SJSA1 (cell line): ENCODE measurements at regions not wholly inside any gene's neighbourhood (a gene's known extent, or its start where the extent isn't known, plus 50 kb on each side); places are given as distances from the start of the nearest gene placed in this dataset.
"Not testable (repeated sequence)": the region's sequence is repeated elsewhere in the genome, so short reads cannot be mapped to it uniquely, and the experiment has no call there.

Experiments used
- DNase-seq, 2 experiments: peaks; one replicate each; pipeline ENCODE4 v3.0.0-alpha.2; 2015 to 2020; ENCODE audit warnings: low spot score in 2 of 2, low read depth in 1 of 2
- H3K27ac ChIP-seq: fragments of 250-450 bp; sonication (Bioruptor Pico); 2 replicates; pipeline ENCODE4 v1.5.1; 2020; ENCODE audit warnings: mild to moderate bottlenecking, moderate library complexity
- H3K27me3 ChIP-seq: fragments of 250-450 bp; sonication (Bioruptor Pico); replicated peaks from 2 replicates; pipeline ENCODE4 v1.5.1; 2020; ENCODE audit warnings: mild to moderate bottlenecking, moderate library complexity
- H3K36me3 ChIP-seq: fragments of 250-450 bp; sonication (Bioruptor Pico); 2 replicates; pipeline ENCODE4 v1.5.1; 2020; ENCODE audit warnings: mild to moderate bottlenecking
- H3K4me1 ChIP-seq: fragments of 250-450 bp; sonication (Bioruptor Pico); replicated peaks from 2 replicates; pipeline ENCODE4 v1.6.1; 2021; ENCODE audit warnings: mild to moderate bottlenecking
- H3K4me3 ChIP-seq: fragments of 250-450 bp; sonication (Bioruptor Pico); 2 replicates; pipeline ENCODE4 v1.5.1; 2020; ENCODE audit warnings: mild to moderate bottlenecking
- H3K9me3 ChIP-seq: fragments of 250-450 bp; sonication (Bioruptor Pico); replicated peaks from 2 replicates; pipeline ENCODE4 v1.5.1; 2020; ENCODE audit warnings: mild to moderate bottlenecking

DNA sequence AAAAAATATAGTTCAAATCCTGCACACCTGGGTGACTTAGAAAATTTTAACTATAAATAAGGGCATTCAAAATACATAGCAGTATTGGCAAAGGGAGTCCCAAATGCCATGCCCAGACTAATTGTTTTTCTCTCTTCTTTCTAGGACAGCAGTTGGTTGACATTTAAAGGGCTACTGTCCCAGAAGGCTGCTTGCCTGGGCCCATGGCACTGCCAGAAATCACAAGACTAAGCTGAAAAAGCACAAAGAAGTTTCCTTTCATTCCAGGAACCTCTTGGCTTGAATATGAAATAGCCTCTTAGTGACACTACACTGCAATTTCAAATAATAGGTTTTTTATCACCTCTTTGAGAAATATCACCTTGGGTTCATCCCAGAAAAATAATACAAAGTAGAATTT is 388.9 kb upstream of the TRPC7 start:
- no peak for DNase-seq
- Histone ChIP-seq H3K4me3 (no peak overlapping the region), H3K4me1 (no peaks in the 10 kb centered on the region), H3K27ac (no peak overlapping the region), H3K27me3 (no peaks in the 10 kb centered on the region), H3K36me3 (no peaks in the 10 kb centered on the region), H3K9me3 (no peaks in the 10 kb centered on the region)

DNA sequence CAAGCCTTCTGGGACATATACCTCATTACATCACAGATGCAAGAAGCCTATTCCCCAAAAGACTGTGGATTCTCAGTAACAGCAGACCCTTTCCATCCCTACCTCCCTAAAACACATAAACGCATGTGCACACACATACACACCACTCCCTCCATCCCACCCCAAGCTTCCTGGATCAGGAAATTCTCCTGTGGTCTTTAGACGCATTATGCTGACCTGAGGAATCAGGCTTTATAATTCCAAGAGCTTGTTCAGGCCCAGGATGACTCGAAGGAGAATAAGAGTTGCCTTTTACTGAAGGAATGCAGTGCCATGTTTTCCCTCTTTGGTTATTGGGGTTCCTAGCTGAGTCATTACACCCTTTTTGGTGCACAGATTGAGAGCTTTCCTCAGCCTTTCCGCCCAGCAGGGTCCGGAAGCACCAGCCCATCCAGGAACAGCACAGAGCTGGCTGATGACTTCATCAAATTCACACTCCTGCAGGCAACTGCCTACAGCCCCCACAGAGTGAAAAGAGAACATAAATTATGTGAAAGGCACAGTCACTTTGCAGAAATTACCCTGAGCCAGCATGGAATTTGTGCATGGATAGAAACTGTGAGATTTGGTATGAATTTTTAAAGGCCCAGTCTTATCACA is 385.0 kb upstream of the TRPC7 start:
- H3K36me3 ChIP-seq = no peaks in the 10 kb centered on the region
- DNase-seq = no peak

DNA sequence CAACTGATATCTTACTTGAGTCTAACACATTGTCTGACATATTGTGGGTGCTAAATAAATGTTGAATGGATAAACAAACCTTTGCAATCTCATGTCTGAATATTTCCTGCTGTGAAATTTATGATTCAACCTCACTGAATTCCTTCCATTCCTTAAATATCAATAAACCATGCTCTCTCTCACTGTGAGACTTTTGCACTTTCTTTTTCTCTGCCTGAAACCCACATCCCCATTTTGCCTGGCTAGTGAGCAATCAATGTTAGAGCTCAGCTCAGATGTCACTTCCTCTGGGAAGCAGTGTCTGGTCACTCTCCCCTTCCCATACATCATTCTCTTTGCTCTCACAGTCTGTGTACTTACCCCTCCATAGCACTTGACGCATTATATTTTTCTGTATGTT is 383.7 kb upstream of the TRPC7 start:
- no peaks in the 10 kb centered on the region for H3K9me3 ChIP-seq
- no peak for DNase-seq
- H3K4me1 ChIP-seq = no peaks in the 10 kb centered on the region
- no peak overlapping the region for H3K4me3 ChIP-seq
- H3K36me3 ChIP-seq = no peaks in the 10 kb centered on the region
- 0 out of 2 replicates have a peak, but pooled peaks cover 3% of the 10 kb centered on the region for H3K27me3 ChIP-seq
- H3K27ac ChIP-seq = no peak overlapping the region

More for the DNA sequence above, 385.0 kb upstream of the TRPC7 start:
- Histone ChIP-seq H3K27ac (no peak overlapping the region), H3K9me3 (no peaks in the 10 kb centered on the region), H3K27me3 (0 out of 2 replicates have a peak, but pooled peaks cover 3% of the 10 kb centered on the region), H3K4me1 (no peaks in the 10 kb centered on the region), H3K4me3 (no peak overlapping the region)

DNA sequence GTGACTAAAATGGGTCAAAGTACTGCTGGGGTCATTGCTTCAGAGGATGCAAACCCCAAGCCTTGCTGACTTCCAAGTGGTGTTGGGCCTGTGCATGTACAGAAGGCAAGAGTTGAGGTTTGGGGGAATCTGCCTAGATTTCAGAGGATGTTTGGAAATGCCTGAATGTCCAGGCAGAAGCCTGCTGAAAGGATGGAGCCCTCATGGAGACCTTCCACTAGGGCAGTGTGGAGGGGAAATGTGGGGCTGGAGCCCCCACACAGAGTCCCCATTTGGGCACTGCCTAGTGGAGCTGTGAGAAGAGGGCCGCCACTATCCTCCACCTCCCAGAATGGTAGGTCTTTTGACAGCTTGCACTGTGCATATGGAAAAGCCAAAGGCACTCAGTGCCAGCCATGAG is 377.7 kb upstream of the TRPC7 start:
- no peaks in the 10 kb centered on the region; the same call in 1 of the 2 replicates for H3K9me3 ChIP-seq
- H3K36me3 ChIP-seq = no peaks in the 10 kb centered on the region
- no peak for DNase-seq
- H3K27ac ChIP-seq = no peak overlapping the region
- no peaks in the 10 kb centered on the region for H3K4me1 ChIP-seq
- H3K4me3 ChIP-seq = no peak overlapping the region
- H3K27me3 ChIP-seq = 0 out of 2 replicates have a peak, but pooled peaks cover 3% of the 10 kb centered on the region

DNA sequence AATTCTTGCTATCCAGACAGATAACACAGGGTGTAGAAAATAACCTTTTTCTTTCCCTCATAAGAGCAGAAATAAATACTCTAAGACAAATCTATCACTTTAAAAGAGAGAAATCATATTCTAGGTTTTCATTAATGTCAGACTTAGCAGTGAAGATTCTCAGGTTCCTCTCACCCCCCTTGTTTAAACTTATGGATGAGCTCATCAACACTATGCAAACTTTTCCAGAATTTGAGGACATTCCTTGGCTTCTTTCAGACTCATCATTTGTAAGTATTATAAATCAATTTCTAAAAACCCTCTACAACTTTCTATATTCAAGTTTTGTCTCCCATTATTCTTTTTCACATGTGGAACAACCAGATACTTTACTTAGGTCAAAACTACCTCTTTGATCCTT is 374.9 kb upstream of the TRPC7 start:
- no peak overlapping the region for H3K27ac ChIP-seq
- H3K9me3 ChIP-seq = no peaks in the 10 kb centered on the region; the same call in 1 of the 2 replicates
- H3K4me1 ChIP-seq = no peaks in the 10 kb centered on the region
- no peaks in the 10 kb centered on the region; the same call in 1 of the 2 replicates for H3K27me3 ChIP-seq
- DNase-seq = no peak
- H3K36me3 ChIP-seq = no peaks in the 10 kb centered on the region
- H3K4me3 ChIP-seq = no peak overlapping the region

DNA sequence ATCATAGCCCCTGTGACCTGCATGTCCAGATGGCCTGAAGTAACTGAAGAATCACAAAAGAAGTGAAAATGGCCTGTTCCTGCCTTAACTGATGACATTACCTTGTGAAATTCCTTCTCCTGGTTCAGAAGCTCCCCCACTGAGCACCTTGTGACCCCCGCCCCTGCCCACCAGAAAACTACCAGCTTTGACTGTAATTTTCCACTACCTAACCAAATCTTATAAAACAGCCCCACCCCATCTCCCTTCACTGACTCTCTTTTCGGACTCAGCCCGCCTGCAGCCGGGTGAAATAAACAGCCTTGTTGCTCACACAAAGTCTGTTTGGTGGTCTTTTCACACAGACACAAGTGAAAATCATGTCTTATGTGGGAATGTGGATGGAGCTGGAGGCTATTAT is 373.9 kb upstream of the TRPC7 start:
- H3K4me3 ChIP-seq, H3K9me3 ChIP-seq, H3K4me1 ChIP-seq, H3K36me3 ChIP-seq, H3K27ac ChIP-seq, H3K27me3 ChIP-seq, DNase-seq: not testable (repeated sequence)

DNA sequence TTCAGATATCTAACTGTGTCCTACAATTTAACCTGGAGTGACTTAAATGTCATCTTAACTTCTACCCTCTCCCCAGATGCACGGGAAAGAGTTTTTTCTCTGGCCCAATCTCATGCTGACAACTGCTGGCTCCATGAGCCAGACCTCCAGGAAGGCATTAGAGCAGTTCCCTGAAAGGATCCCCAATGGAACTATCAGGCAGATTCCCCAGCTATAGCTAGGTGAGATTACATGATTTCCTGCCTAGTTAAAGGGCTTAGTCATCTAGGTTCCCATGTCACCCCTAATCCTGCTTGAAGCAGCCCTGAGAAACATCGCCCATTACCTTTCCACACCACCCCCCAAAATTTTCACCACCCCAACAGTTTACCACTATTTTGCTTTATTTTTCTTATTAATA is 373.5 kb upstream of the TRPC7 start:
- no peaks in the 10 kb centered on the region for H3K4me1 ChIP-seq
- no peaks in the 10 kb centered on the region; the same call in 1 of the 2 replicates for H3K27me3 ChIP-seq
- H3K27ac ChIP-seq = no peak overlapping the region
- no peaks in the 10 kb centered on the region for H3K36me3 ChIP-seq
- H3K4me3 ChIP-seq = no peak overlapping the region
- no peaks in the 10 kb centered on the region; the same call in 1 of the 2 replicates for H3K9me3 ChIP-seq
- DNase-seq = no peak

DNA sequence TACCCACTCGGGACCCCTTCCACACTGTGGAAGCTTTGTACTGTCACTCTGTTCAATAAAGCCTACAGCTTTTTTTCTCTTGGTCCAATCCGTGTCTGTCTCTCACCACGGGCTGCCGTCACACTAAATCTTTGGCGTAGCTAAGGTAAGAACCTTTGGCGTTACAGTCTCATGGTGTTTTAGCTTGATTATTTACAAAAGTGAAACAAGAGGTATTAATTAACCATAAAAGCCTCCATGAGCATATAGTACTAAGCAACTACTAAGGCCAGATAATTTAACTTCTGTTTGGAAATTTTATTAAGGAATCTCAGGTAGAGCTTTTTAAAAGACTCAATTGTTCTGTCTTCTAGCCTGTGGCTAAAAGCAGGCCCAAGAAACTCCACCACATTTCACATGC is 370.7 kb upstream of the TRPC7 start:
- DNase-seq = no peak
- Histone ChIP-seq H3K36me3 (no peaks in the 10 kb centered on the region), H3K9me3 (no peaks in the 10 kb centered on the region), H3K27ac (no peak overlapping the region), H3K27me3 (no peaks in the 10 kb centered on the region; the same call in 1 of the 2 replicates), H3K4me3 (no peak overlapping the region), H3K4me1 (peaks cover 7% of the 10 kb centered on the region)

DNA sequence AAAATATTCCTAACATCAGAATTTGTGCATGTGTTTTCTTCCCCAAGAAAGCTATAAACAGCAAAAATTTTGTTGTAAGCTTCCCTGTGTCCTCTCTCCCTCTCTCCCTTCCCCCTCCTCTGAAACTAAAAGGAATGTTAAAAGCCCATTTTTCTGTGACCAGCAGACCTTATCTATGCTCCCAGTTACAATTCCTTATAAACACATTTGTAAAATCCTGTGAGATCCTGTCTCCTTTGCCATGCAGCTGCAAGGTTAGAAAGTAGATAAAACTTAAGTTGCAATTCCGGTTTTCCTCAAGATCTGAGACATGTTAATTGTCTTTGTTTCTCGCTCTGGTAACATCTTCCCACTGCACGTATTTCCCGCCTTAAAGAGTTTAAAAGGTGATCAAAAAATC is 370.3 kb upstream of the TRPC7 start:
- not testable (repeated sequence) for H3K9me3 ChIP-seq, H3K4me3 ChIP-seq, H3K27ac ChIP-seq, H3K27me3 ChIP-seq, DNase-seq, H3K36me3 ChIP-seq
- H3K4me1 ChIP-seq = peaks cover 11% of the 10 kb centered on the region

DNA sequence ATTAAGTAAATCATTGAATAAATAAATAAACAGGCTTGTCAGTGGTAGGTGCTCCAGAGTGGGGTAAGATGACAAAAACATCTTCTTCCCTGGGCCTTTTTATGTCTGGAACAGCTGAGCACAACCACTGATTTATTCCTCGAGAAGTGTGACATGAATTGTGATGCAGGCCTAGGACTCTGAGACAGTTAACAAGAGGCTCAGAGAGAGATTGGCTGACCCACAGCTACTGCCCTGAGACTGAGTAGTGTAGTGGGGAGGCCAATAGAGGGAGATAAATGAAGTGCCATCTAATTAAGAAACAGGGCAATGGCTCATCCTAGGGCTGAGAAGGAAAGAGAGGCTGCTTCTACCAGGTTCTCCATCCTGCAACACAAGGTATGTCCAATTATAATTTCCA is 369.3 kb upstream of the TRPC7 start:
- no peak for DNase-seq
- H3K27ac ChIP-seq = no peak overlapping the region
- H3K4me3 ChIP-seq = no peak overlapping the region
- H3K27me3 ChIP-seq = no peaks in the 10 kb centered on the region; the same call in 1 of the 2 replicates
- no peaks in the 10 kb centered on the region for H3K36me3 ChIP-seq
- peaks cover 18% of the 10 kb centered on the region for H3K4me1 ChIP-seq
- no peaks in the 10 kb centered on the region for H3K9me3 ChIP-seq

DNA sequence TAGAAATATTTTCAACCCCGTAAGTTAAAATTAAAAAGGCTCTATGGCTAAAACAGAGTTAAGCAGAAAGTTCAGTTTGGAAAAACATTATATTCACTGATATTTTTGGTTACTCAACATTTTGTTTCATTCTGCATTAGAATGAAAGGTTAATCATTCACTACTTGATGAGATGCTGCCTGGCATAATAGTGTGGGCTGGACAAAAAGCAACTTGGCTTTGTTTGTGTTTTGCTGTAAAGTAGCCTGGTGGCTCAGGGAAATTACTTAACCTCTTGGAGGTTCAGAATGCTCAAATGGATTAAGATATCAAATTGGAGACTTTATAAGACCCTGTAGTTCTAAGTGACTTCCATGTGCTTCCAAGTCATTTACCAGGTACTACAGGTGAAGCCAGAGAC is 367.4 kb upstream of the TRPC7 start:
- Histone ChIP-seq H3K27ac (no peak overlapping the region), H3K27me3 (no peaks in the 10 kb centered on the region; the same call in 1 of the 2 replicates), H3K4me1 (peaks cover 23% of the 10 kb centered on the region), H3K36me3 (no peaks in the 10 kb centered on the region), H3K4me3 (no peak overlapping the region), H3K9me3 (no peaks in the 10 kb centered on the region)
- DNase-seq = no peak

DNA sequence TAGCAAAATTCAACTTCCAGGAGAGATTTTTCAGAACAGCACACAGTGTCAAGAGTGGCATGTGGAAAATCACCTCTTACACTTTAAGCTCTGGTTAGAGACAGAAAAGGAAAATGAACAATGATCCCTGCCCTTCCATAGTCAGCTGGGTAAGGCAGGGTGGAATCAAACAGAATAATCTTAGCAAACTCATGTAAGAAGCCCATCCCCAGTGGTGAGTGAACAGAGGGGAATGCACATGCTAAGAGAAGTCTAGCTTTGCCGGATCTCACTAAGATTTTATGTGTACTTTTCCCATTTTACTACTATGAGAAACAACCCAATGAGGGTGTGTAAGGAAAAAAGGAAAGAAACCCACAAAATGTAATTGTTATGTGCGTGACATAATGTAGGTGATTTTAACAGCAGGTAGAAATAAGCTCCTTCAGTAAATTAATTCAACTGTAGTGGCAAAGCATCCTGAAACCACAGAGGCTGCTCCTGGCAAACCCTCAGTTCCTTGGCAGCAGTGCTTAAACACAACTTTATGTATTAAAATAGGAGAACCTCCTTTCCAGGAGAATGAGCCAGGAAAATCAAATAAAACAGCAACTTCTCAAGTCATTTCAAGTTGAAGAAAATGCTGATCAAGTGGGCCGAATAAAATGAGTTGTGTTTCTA is 366.0 kb upstream of the TRPC7 start:
- no peaks in the 10 kb centered on the region; the same call in 1 of the 2 replicates for H3K27me3 ChIP-seq
- DNase-seq = no peak
- peaks cover 23% of the 10 kb centered on the region for H3K4me1 ChIP-seq
- H3K36me3 ChIP-seq = no peaks in the 10 kb centered on the region
- no peaks in the 10 kb centered on the region for H3K9me3 ChIP-seq
- no peak overlapping the region for H3K27ac ChIP-seq
- H3K4me3 ChIP-seq = no peak overlapping the region

DNA sequence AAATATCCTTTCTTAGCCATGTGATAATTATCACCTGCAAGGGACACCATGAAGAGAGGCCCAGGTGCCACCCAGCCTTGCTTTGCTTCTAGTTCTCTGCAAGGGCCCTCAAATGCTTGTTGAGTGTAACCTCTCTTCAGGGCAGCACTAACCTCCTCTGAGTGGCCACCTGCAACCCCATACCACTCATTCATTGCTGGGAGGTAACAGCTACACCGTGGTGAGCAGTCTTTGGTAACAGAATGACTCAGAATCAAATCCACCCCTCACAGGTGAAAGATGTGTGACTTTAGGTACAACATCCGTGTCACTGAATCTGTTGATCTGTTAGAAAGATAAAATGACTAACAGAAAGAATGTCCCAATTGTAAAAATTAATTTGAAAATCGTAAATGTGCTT is 365.1 kb upstream of the TRPC7 start:
- H3K27ac ChIP-seq = no peak overlapping the region
- H3K9me3 ChIP-seq = no peaks in the 10 kb centered on the region
- H3K27me3 ChIP-seq = no peaks in the 10 kb centered on the region
- peaks cover 23% of the 10 kb centered on the region for H3K4me1 ChIP-seq
- no peaks in the 10 kb centered on the region for H3K36me3 ChIP-seq
- DNase-seq = no peak
- no peak overlapping the region for H3K4me3 ChIP-seq

DNA sequence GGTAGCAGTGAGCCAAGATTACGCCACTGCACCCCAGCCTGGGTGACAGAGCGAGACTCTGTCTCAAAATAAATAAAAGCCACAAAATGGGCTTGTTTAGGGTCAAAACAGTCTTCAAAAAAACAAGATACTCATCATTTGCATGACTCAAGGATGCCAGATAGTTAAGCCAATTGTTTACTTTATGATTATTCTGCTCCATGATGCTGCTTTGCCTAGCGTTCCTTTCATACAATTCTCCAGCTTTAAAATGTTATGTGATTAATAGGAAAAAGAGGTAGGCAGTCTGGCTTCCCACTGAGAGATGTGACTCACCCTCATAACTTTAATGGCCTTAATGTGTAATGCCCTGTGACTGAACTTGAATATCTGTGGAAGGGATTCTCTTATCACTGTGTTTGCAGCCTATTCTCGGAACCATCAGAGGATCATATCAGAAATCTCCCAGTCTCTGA is 364.6 kb upstream of the TRPC7 start:
- no peaks in the 10 kb centered on the region for H3K36me3 ChIP-seq
- peak; percentile 64 to 96 for DNase-seq
- peaks cover 23% of the 10 kb centered on the region for H3K4me1 ChIP-seq
- H3K27ac ChIP-seq = no peak overlapping the region
- H3K9me3 ChIP-seq = no peaks in the 10 kb centered on the region
- no peaks in the 10 kb centered on the region for H3K27me3 ChIP-seq
- no peak overlapping the region for H3K4me3 ChIP-seq
